NT2/D1 (cell line): ENCODE measurements at regions not wholly inside any gene's neighbourhood (a gene's known extent, or its start where the extent isn't known, plus 50 kb on each side); places are given as distances from the start of the nearest gene placed in this dataset.

Experiments used
- DNase-seq: peaks from one replicate; pipeline ENCODE4 v3.0.0-alpha.2; 2011; ENCODE audit warnings: low read depth, low spot score
- H3K27me3 ChIP-seq: 2 replicates; pipeline ENCODE4 v1.6.0; 2011; ENCODE audit warnings: mild to moderate bottlenecking; ENCODE audit not compliant: insufficient read length, insufficient read depth
- H3K36me3 ChIP-seq: 2 replicates; pipeline ENCODE4 v1.6.1; 2011; ENCODE audit warnings: mild to moderate bottlenecking, low read length, mixed read lengths; ENCODE audit not compliant: insufficient read depth, insufficient read length
- H3K4me1 ChIP-seq: 2 replicates; pipeline ENCODE4 v1.5.1; 2011; ENCODE audit not compliant: insufficient read depth, insufficient read length
- H3K4me3 ChIP-seq: 2 replicates; pipeline ENCODE4 v1.5.1; 2011; ENCODE audit warnings: low read depth; ENCODE audit not compliant: insufficient read length
- H3K9ac ChIP-seq: 2 replicates; pipeline ENCODE4 v1.6.0; 2011; ENCODE audit warnings: low read depth; ENCODE audit not compliant: insufficient read length
- H3K9me3 ChIP-seq: 2 replicates; pipeline ENCODE4 v1.5.1; 2011; ENCODE audit warnings: mild to moderate bottlenecking, low read length; ENCODE audit not compliant: insufficient read depth
- SUZ12 ChIP-seq: IDR thresholded peaks from 2 replicates; pipeline ENCODE4 v1.6.1; 2011; ENCODE audit not compliant: insufficient read length, insufficient read depth; ENCODE audit errors: extremely low read depth
- YY1 ChIP-seq: IDR thresholded peaks from 2 replicates; pipeline ENCODE4 v1.6.1; 2011; ENCODE audit not compliant: insufficient read length, insufficient read depth
- ZNF274 ChIP-seq: IDR thresholded peaks from 2 replicates; pipeline ENCODE4 v1.6.1; 2011; ENCODE audit warnings: mild to moderate bottlenecking, low read depth, low read length

DNA sequence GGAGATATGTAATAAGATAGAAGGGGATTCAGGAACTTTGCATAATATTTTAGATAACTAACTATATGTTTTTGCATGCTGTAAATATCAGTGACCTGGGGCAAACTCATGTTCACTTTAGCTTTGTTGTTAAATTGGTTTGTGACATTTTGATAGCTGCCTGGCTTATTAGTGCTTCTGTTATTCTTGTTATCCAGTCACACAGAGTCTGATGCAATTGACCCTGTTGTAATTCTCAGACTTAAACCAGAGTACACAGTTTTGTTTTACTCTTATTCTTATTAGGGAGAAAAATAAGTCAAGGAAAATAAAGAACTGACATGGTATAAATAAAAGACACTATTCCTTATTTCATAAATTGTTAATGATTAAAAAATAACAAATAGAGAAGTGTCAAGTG is 516.7 kb upstream of the SLIT2 start:
- Histone ChIP-seq H3K9ac (no peak overlapping the region), H3K4me3 (no peak overlapping the region), H3K27me3 (no peaks in the 10 kb centered on the region), H3K4me1 (no peaks in the 10 kb centered on the region), H3K9me3 (no peaks in the 10 kb centered on the region), H3K36me3 (no peaks in the 10 kb centered on the region)
- TF ChIP-seq YY1 (no peak), ZNF274 (no peak), SUZ12 (no peak)
- DNase-seq, result no peak

DNA sequence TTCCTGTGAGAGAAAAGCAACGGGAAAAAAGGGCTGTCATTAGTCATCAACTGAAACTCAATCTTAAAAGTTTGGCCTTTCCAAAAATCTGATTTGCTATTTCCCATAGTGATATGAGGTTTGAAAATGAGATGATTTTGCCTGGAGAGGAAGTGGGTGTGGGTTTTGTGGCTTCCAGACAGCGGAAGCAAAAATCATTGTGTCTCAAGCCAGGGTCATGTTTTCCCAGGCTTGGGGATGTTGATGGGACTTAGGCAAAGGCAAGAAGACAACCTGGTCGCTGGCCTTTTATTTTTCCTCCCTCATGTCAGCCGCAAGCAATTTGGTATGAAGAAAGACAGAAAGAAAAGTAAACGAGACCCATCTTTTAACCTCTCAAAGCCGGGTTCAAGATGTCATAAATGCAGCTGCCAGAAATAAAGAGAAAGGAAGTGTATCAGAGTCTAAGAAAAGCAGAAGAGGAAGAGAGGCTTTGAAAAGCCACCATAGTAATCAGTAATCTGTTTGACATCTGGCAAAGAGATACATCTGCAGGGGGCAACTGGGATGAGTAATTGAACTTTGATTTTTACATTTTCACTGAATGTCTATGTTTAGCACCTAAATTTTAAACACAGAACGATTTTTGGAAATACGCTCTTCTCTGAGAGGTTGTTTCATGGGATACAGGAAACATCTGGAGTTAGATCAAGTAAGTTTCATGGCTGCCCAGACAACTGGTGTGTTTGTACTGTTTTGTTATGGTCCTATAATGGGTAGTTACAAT is 521.6 kb upstream of the SLIT2 start:
- Histone ChIP-seq H3K4me3 (no peak overlapping the region), H3K4me1 (no peaks in the 10 kb centered on the region), H3K9ac (no peak overlapping the region), H3K9me3 (no peaks in the 10 kb centered on the region), H3K36me3 (no peaks in the 10 kb centered on the region), H3K27me3 (no peaks in the 10 kb centered on the region)
- TF ChIP-seq YY1 (no peak), ZNF274 (no peak), SUZ12 (no peak)
- DNase-seq, result no peak

GRCh38 chr4:19728773-19729172 is 522.9 kb upstream of the SLIT2 start:
- DNase-seq, result no peak
- H3K4me3 ChIP-seq, result no peak overlapping the region
- H3K4me1 ChIP-seq, result no peaks in the 10 kb centered on the region
- H3K27me3 ChIP-seq, result no peaks in the 10 kb centered on the region
- TF ChIP-seq SUZ12 (no peak), ZNF274 (no peak), YY1 (no peak)
- H3K9ac ChIP-seq, result no peak overlapping the region
- H3K9me3 ChIP-seq, result no peaks in the 10 kb centered on the region
- H3K36me3 ChIP-seq, result no peaks in the 10 kb centered on the region

DNA sequence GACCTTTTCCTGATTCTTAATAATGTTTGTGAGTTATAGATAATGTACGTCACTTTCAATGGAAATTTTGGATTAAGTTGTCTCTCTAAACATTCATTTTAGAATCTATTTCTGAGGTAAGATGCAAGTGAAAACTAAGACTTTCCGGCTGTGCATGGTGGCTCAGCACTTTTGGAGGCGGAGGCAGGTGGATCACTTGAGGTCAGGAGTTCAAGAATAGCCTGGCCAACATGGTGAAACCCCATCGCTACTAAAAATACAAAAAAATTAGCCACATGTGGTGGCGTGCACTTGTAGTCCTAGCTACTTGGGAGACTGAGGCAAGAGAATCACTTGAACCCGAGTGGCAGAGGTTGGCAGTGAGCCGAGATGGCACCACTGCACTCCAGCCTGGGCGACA is 524.6 kb upstream of the SLIT2 start:
- TF ChIP-seq ZNF274 (no peak), YY1 (no peak), SUZ12 (no peak)
- Histone ChIP-seq H3K4me3 (no peak overlapping the region), H3K27me3 (no peaks in the 10 kb centered on the region), H3K4me1 (no peaks in the 10 kb centered on the region), H3K9ac (no peak overlapping the region), H3K36me3 (no peaks in the 10 kb centered on the region), H3K9me3 (no peaks in the 10 kb centered on the region)
- DNase-seq, result no peak

DNA sequence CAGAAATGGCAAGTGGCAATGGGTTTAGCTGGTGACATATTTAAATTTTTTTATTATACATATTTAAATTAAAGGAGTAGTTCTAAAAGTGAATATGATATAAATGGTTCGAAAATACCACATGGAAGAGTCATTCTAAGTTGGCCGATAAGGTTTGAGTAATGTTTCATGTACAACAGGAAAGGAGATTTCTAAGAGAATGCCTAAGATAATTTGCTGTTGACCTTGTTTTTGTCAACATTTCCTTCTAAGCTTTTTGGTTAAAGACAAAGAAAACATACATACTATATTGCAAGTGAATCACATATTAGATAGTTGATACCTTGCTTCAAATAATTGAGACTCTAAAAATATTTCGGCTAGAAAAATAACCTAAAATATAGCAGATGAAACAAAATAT is 526.6 kb upstream of the SLIT2 start:
- Histone ChIP-seq H3K36me3 (no peaks in the 10 kb centered on the region), H3K4me1 (no peaks in the 10 kb centered on the region), H3K4me3 (no peak overlapping the region), H3K9ac (no peak overlapping the region), H3K27me3 (no peaks in the 10 kb centered on the region), H3K9me3 (no peaks in the 10 kb centered on the region)
- TF ChIP-seq ZNF274, result no peak
- TF ChIP-seq YY1, result no peak
- TF ChIP-seq SUZ12, result no peak
- DNase-seq, result no peak

- no peak overlapping the region for H3K4me3 ChIP-seq
- H3K9me3 ChIP-seq, result no peaks in the 10 kb centered on the region
- no peaks in the 10 kb centered on the region for H3K27me3 ChIP-seq
- H3K9ac ChIP-seq, result no peak overlapping the region
- H3K36me3 ChIP-seq, result no peaks in the 10 kb centered on the region
- TF ChIP-seq ZNF274 (no peak), YY1 (no peak), SUZ12 (no peak)
- DNase-seq, result no peak
- no peaks in the 10 kb centered on the region for H3K4me1 ChIP-seq
Measured at GRCh38 chr4:19722404-19722803, 529.3 kb upstream of the SLIT2 start.

- no peaks in the 10 kb centered on the region for H3K27me3 ChIP-seq
- no peak for DNase-seq
- H3K9ac ChIP-seq, result no peak overlapping the region
- H3K9me3 ChIP-seq, result no peaks in the 10 kb centered on the region
- no peaks in the 10 kb centered on the region for H3K36me3 ChIP-seq
- TF ChIP-seq SUZ12 (no peak), ZNF274 (no peak), YY1 (no peak)
- H3K4me3 ChIP-seq, result no peak overlapping the region
- H3K4me1 ChIP-seq, result no peaks in the 10 kb centered on the region
Measured at GRCh38 chr4:19721587-19721986, 530.1 kb upstream of the SLIT2 start.
